Liver (tissue), 8 donors: ENCODE measurements at regions not wholly inside any gene's neighbourhood (a gene's known extent, or its start where the extent isn't known, plus 50 kb on each side); places are given as distances from the start of the nearest gene placed in this dataset.

Experiments used
- DNase-seq: peaks from one replicate; pipeline ENCODE4 v3.0.0-alpha.2; 2017; ENCODE audit warnings: low spot score
- H3K27ac ChIP-seq, 2 donors: one replicate each; pipeline ENCODE4 v1.7.0; 2013; ENCODE audit warnings: inconsistent platforms in 2 of 2, low read length in 2 of 2, control low read depth in 1 of 2, low read depth in 1 of 2, mild to moderate bottlenecking in 1 of 2
- H3K27me3 ChIP-seq, 4 donors: one replicate each; pipeline versions ENCODE4 v1.6.1 to v1.7.0; 2013; ENCODE audit warnings: low read length in 3 of 4, inconsistent platforms in 1 of 4, mild to moderate bottlenecking in 1 of 4, moderate library complexity in 1 of 4; ENCODE audit not compliant: control insufficient read depth in 4 of 4, insufficient read depth in 4 of 4
- H3K36me3 ChIP-seq, 4 donors: one replicate each; pipeline versions ENCODE4 v1.6.1 to v1.7.0; 2013; ENCODE audit warnings: low read length in 3 of 4, mild to moderate bottlenecking in 3 of 4, low read depth in 1 of 4, moderate library complexity in 1 of 4; ENCODE audit not compliant: control insufficient read depth in 4 of 4, insufficient read depth in 3 of 4
- H3K4me1 ChIP-seq, 4 donors: one replicate each; pipeline versions ENCODE4 v1.6.1 to v1.7.0; 2013; ENCODE audit warnings: low read length in 3 of 4, mild to moderate bottlenecking in 3 of 4, moderate library complexity in 1 of 4; ENCODE audit not compliant: control insufficient read depth in 4 of 4, insufficient read depth in 4 of 4
- H3K4me3 ChIP-seq, 3 donors: one replicate each; pipeline versions ENCODE4 v1.6.1 to v1.7.0; 2013; ENCODE audit warnings: low read length in 3 of 3, control low read depth in 1 of 3, low read depth in 1 of 3, mild to moderate bottlenecking in 1 of 3
- H3K9ac ChIP-seq, 2 donors: one replicate each; pipeline ENCODE4 v1.7.0; 2013; ENCODE audit warnings: low read length in 2 of 2, mild to moderate bottlenecking in 2 of 2, moderate library complexity in 2 of 2, control low read depth in 1 of 2, low read depth in 1 of 2
- H3K9me3 ChIP-seq, 4 donors: one replicate each; pipeline versions ENCODE4 v1.6.1 to v1.7.0; 2013; ENCODE audit warnings: low read length in 3 of 4; ENCODE audit not compliant: control insufficient read depth in 4 of 4
- ATF3 ChIP-seq: IDR thresholded peaks from 2 replicates; pipeline ENCODE4 v1.6.1; 2016; ENCODE audit warnings: antibody characterized with exemption
- CTCF ChIP-seq: fragments of 150-350 bp; IDR thresholded peaks from 2 replicates; pipeline ENCODE4 v1.5.1; 2017; ENCODE audit warnings: improper control_type of control experiment, low read depth, low read length; ENCODE audit not compliant: missing input control
- EGR1 ChIP-seq, 2 donors: IDR thresholded peaks; 2 replicates each; pipeline ENCODE4 v1.6.1; 2016 to 2018; ENCODE audit warnings: antibody characterized with exemption in 2 of 2, low read depth in 2 of 2
- FOXA1 ChIP-seq: IDR thresholded peaks from 2 replicates; pipeline ENCODE4 v1.6.1; 2016; ENCODE audit warnings: antibody characterized with exemption
- FOXA2 ChIP-seq: IDR thresholded peaks from 2 replicates; pipeline ENCODE4 v1.6.1; 2016; ENCODE audit warnings: antibody characterized with exemption
- GABPA ChIP-seq, 2 donors: IDR thresholded peaks in 1 of 2; conservative IDR thresholded peaks in 1 of 2; 2 replicates each; pipeline ENCODE4 v1.6.1; 2016; ENCODE audit warnings: antibody characterized with exemption in 2 of 2, mild to moderate bottlenecking in 1 of 2, moderate library complexity in 1 of 2
- HNF4A ChIP-seq, 2 donors: conservative IDR thresholded peaks; 2 replicates each; pipeline ENCODE4 v1.6.1; 2016; ENCODE audit warnings: antibody characterized with exemption in 2 of 2, mild to moderate bottlenecking in 2 of 2
- HNF4G ChIP-seq: IDR thresholded peaks from 2 replicates; pipeline ENCODE4 v1.6.1; 2016; ENCODE audit warnings: antibody characterized with exemption
- JUND ChIP-seq, 2 donors: IDR thresholded peaks; 2 replicates each; pipeline ENCODE4 v1.6.1; 2016; ENCODE audit warnings: antibody characterized with exemption in 2 of 2
- MAX ChIP-seq: IDR thresholded peaks from 2 replicates; pipeline ENCODE4 v1.6.1; 2016; ENCODE audit warnings: antibody characterized with exemption
- NR2F2 ChIP-seq: IDR thresholded peaks from 2 replicates; pipeline ENCODE4 v1.6.1; 2016; ENCODE audit warnings: antibody characterized with exemption
- RAD21 ChIP-seq, 2 donors: IDR thresholded peaks; 2 replicates each; pipeline ENCODE4 v1.6.1; 2016; ENCODE audit warnings: antibody characterized with exemption in 2 of 2, mild to moderate bottlenecking in 2 of 2
- REST ChIP-seq: IDR thresholded peaks from 2 replicates; pipeline ENCODE4 v1.6.1; 2016; ENCODE audit warnings: antibody characterized with exemption, mild to moderate bottlenecking
- RXRA ChIP-seq, 2 donors: IDR thresholded peaks; 2 replicates each; pipeline ENCODE4 v1.6.1; 2017 to 2018; ENCODE audit warnings: antibody characterized with exemption in 2 of 2, mild to moderate bottlenecking in 1 of 2
- SP1 ChIP-seq: IDR thresholded peaks from 2 replicates; pipeline ENCODE4 v1.6.1; 2018; ENCODE audit warnings: antibody characterized with exemption, mild to moderate bottlenecking
- TAF1 ChIP-seq: conservative IDR thresholded peaks from 2 replicates; pipeline ENCODE4 v1.6.1; 2016; ENCODE audit warnings: antibody characterized with exemption, mild to moderate bottlenecking
- YY1 ChIP-seq: IDR thresholded peaks from 2 replicates; pipeline ENCODE4 v1.6.1; 2016; ENCODE audit warnings: antibody characterized with exemption, mild to moderate bottlenecking
- ZBTB33 ChIP-seq: IDR thresholded peaks from 2 replicates; pipeline ENCODE4 v1.6.1; 2016; ENCODE audit warnings: antibody characterized with exemption
- WGBS: extraction: QIAGEN DNeasy Blood & Tissue Kit; methylation state at CpG from one replicate; pipeline ENCODE4 v1.1.7; 2013; 5-methylcytosine and 5-hydroxymethylcytosine counted together
- donor health status: healthy.
- donor health status: healthy.
- donor health status: healthy.
- donor health status: healthy.
- donor health status: healthy.

- no peaks in the 10 kb centered on the region for H3K9me3 ChIP-seq
- DNase-seq = no peak
- no peaks in the 10 kb centered on the region for H3K27me3 ChIP-seq
- no peak overlapping the region for H3K4me3 ChIP-seq
- TF ChIP-seq SP1 (no peak), NR2F2 (no peak), TAF1 (no peak), HNF4A (conservative IDR thresholded peaks at IDR 0.05) (no peak), MAX (no peak), FOXA1 (no peak), EGR1 (IDR thresholded peaks at IDR 0.05; ENCODE audit: low read depth in 2 of 2) (no peak), ZBTB33 (no peak), JUND (IDR thresholded peaks at IDR 0.05) (no peak), ATF3 (no peak), HNF4G (no peak), RAD21 (IDR thresholded peaks at IDR 0.05) (no peak), RXRA (IDR thresholded peaks at IDR 0.05) (no peak), REST (no peak)
- no peak overlapping the region for H3K27ac ChIP-seq
- no peaks in the 10 kb centered on the region for H3K4me1 ChIP-seq
- no peaks in the 10 kb centered on the region for H3K36me3 ChIP-seq
- WGBS = 49% methylated on average over 1 of the region's 1 CpG
- no peak overlapping the region for H3K9ac ChIP-seq
Measured at GRCh38 chr15:87322870-87323269, 933.7 kb downstream of the NTRK3 start.

GRCh38 chr15:87322265-87322664 lies 934.3 kb downstream of the NTRK3 start:
- no peak overlapping the region for H3K9ac ChIP-seq
- 82% methylated on average over 1 of the region's 1 CpG for WGBS
- H3K4me1 ChIP-seq = no peaks in the 10 kb centered on the region
- H3K4me3 ChIP-seq = no peak overlapping the region
- no peaks in the 10 kb centered on the region for H3K27me3 ChIP-seq
- H3K27ac ChIP-seq = no peak overlapping the region
- TF ChIP-seq JUND (IDR thresholded peaks at IDR 0.05) = no peak
- TF ChIP-seq GABPA (IDR thresholded peaks at IDR 0.05 in 1 of 2, conservative IDR thresholded peaks at IDR 0.05 in 1 of 2) = no peak
- no peak for TF ChIP-seq HNF4A (conservative IDR thresholded peaks at IDR 0.05)
- TF ChIP-seq NR2F2 = no peak
- TF ChIP-seq ATF3 = no peak
- TF ChIP-seq CTCF = no peak
- TF ChIP-seq FOXA1 = no peak
- TF ChIP-seq MAX = no peak
- no peak for TF ChIP-seq SP1
- TF ChIP-seq FOXA2 = no peak
- TF ChIP-seq TAF1 = no peak
- no peak for TF ChIP-seq EGR1 (IDR thresholded peaks at IDR 0.05; ENCODE audit: low read depth in 2 of 2)
- TF ChIP-seq YY1 = no peak
- no peak for TF ChIP-seq REST
- TF ChIP-seq RXRA (IDR thresholded peaks at IDR 0.05) = no peak
- TF ChIP-seq RAD21 (IDR thresholded peaks at IDR 0.05) = no peak
- TF ChIP-seq HNF4G = no peak
- H3K36me3 ChIP-seq = no peaks in the 10 kb centered on the region
- no peak for DNase-seq
- H3K9me3 ChIP-seq = no peaks in the 10 kb centered on the region
